Fibroblast of lung (primary cell): ENCODE measurements at regions not wholly inside any gene's neighbourhood (a gene's known extent, or its start where the extent isn't known, plus 50 kb on each side); places are given as distances from the start of the nearest gene placed in this dataset.

ENCODE experiments used
- EZH2 ChIP-seq: IDR thresholded peaks from 2 replicates; pipeline ENCODE4 v1.5.1; 2012; ENCODE audit warnings: low read length, control low read depth, mild to moderate bottlenecking; ENCODE audit errors: missing control alignments
- TF ChIP-seq, protein P1 (sequence below), 2 donors: IDR thresholded peaks in 1 of 2; conservative IDR thresholded peaks in 1 of 2; 1 replicate in 1 of 2; 2 replicates in 1 of 2; pipeline ENCODE4 v1.5.1; 2011 to 2012; ENCODE audit warnings: low read length in 2 of 2, control low read depth in 1 of 2, inconsistent platforms in 1 of 2, low read depth in 1 of 2, mild to moderate bottlenecking in 1 of 2

DNA sequence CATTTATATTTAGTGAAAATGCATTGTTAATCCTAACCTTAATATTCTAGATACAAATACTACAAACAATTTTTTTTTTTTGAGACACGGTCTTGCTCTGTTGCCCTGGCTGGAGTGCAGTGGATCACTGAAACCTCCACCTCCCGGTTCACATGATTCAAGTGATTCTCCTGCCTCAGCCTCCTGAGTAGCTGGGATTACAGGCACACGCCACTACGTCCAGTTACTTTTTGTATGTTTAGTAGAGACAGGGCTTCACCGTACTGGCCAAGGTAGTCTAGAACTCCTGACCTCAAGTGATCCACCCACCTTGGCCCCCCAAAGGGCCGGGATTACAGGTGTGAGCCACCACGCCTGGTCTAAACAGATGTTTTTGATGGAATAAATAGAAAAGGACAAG is 361.5 kb upstream of the NECTIN3 start:
- TF ChIP-seq, protein P1, sequence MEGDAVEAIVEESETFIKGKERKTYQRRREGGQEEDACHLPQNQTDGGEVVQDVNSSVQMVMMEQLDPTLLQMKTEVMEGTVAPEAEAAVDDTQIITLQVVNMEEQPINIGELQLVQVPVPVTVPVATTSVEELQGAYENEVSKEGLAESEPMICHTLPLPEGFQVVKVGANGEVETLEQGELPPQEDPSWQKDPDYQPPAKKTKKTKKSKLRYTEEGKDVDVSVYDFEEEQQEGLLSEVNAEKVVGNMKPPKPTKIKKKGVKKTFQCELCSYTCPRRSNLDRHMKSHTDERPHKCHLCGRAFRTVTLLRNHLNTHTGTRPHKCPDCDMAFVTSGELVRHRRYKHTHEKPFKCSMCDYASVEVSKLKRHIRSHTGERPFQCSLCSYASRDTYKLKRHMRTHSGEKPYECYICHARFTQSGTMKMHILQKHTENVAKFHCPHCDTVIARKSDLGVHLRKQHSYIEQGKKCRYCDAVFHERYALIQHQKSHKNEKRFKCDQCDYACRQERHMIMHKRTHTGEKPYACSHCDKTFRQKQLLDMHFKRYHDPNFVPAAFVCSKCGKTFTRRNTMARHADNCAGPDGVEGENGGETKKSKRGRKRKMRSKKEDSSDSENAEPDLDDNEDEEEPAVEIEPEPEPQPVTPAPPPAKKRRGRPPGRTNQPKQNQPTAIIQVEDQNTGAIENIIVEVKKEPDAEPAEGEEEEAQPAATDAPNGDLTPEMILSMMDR (conservative IDR thresholded peaks at IDR 0.05 in 1 of 2, IDR thresholded peaks at IDR 0.05 in 1 of 2; ENCODE audit: low read depth in 1 of 2, low read length in 2 of 2) = no peak
- no peak for TF ChIP-seq EZH2
